IMR-90 (cell line): ENCODE measurements at regions not wholly inside any gene's neighbourhood (a gene's known extent, or its start where the extent isn't known, plus 50 kb on each side); places are given as distances from the start of the nearest gene placed in this dataset.

Experiments
- ATAC-seq: fragments of 200-7000 bp; cut with Tn5 transposase; 2 replicates; pipeline ENCODE4 v1.9.1; 2020; ENCODE audit warnings: low read depth, mild to moderate bottlenecking, moderate library complexity
- BruUV-seq: library from RNA; stranded (reverse); fragments of 400-500 nt; replicated peaks from 2 replicates; lab custom pipeline; 2021; lab: Mats Ljungman, UMichigan
- CTCF ChIA-PET: fragments of 300-600 bp; formaldehyde crosslinking; extraction: SDS; loops from one replicate; lab custom pipeline; 2021; ENCODE audit warnings: antibody characterized with exemption; lab: Yijun Ruan, JAX
- POLR2A ChIA-PET: fragments of 300-600 bp; sonication (Branson Sonifier 250); formaldehyde crosslinking; loops from one replicate; lab custom pipeline; 2022; ENCODE audit warnings: antibody characterized with exemption; ENCODE audit not compliant: unreplicated experiment; lab: Charles Lee
- DNase-seq: peaks from one replicate; pipeline ENCODE4 v3.0.0; 2013
- H2AFZ ChIP-seq: replicated peaks from 2 replicates; pipeline ENCODE3; 2013; ENCODE audit warnings: low read length, mild to moderate bottlenecking; ENCODE audit not compliant: poor library complexity
- H2AK5ac ChIP-seq: 2 replicates; pipeline ENCODE4 v1.6.1; 2013; ENCODE audit warnings: low read depth, low read length, inconsistent platforms
- H2AK9ac ChIP-seq: replicated peaks from 2 replicates; pipeline ENCODE3; 2013; ENCODE audit warnings: mild to moderate bottlenecking, low read depth, low read length, moderate library complexity; ENCODE audit not compliant: poor library complexity
- H2BK120ac ChIP-seq: 2 replicates; pipeline ENCODE4 v1.6.1; 2013; ENCODE audit warnings: low read depth, low read length, inconsistent platforms
- H2BK15ac ChIP-seq: 3 replicates; pipeline ENCODE4 v1.6.1; 2013; ENCODE audit warnings: low read depth, low read length, inconsistent platforms
- H2BK20ac ChIP-seq: 2 replicates; pipeline ENCODE4 v1.6.1; 2013; ENCODE audit warnings: low read depth, mild to moderate bottlenecking, inconsistent platforms, low read length, moderate library complexity
- H2BK5ac ChIP-seq: 2 replicates; pipeline ENCODE4 v1.6.1; 2013; ENCODE audit warnings: mild to moderate bottlenecking, low read depth, low read length, inconsistent platforms; ENCODE audit not compliant: poor library complexity, severe bottlenecking
- H3K14ac ChIP-seq: replicated peaks from 2 replicates; pipeline ENCODE4 v1.6.1; 2013; ENCODE audit warnings: low read depth, low read length, inconsistent platforms
- H3K18ac ChIP-seq: 2 replicates; pipeline ENCODE4 v1.6.1; 2013; ENCODE audit warnings: low read depth, low read length, control low read depth
- H3K23ac ChIP-seq: 2 replicates; pipeline ENCODE4 v1.6.1; 2013; ENCODE audit warnings: low read depth, low read length, inconsistent platforms
- H3K27ac ChIP-seq: 2 replicates; pipeline ENCODE4 v1.5.1; 2013; ENCODE audit warnings: mild to moderate bottlenecking, control low read depth, low read length; ENCODE audit not compliant: insufficient read depth
- H3K27me3 ChIP-seq: 2 replicates; pipeline ENCODE4 v1.6.1; 2013; ENCODE audit warnings: low read length; ENCODE audit not compliant: control insufficient read depth, insufficient read depth
- H3K36me3 ChIP-seq: 2 replicates; pipeline ENCODE4 v1.6.1; 2013; ENCODE audit warnings: low read length, mixed read lengths; ENCODE audit not compliant: control insufficient read depth, insufficient read depth
- H3K4ac ChIP-seq: 2 replicates; pipeline ENCODE4 v1.6.1; 2013; ENCODE audit warnings: low read depth, low read length, inconsistent platforms
- H3K4me1 ChIP-seq: 2 replicates; pipeline ENCODE4 v1.6.1; 2013; ENCODE audit warnings: low read length, mixed read lengths; ENCODE audit not compliant: control insufficient read depth, insufficient read depth
- H3K4me2 ChIP-seq: 2 replicates; pipeline ENCODE4 v1.6.1; 2013; ENCODE audit warnings: low read depth, mild to moderate bottlenecking, control low read depth, low read length, moderate library complexity
- H3K4me3 ChIP-seq: 2 replicates; pipeline ENCODE4 v1.5.1; 2013; ENCODE audit warnings: low read depth, mild to moderate bottlenecking, control low read depth, low read length, moderate library complexity; ENCODE audit not compliant: insufficient read depth
- H3K56ac ChIP-seq: 2 replicates; pipeline ENCODE4 v1.6.1; 2013; ENCODE audit warnings: low read length, inconsistent platforms; ENCODE audit not compliant: insufficient read depth; ENCODE audit errors: extremely low read depth
- H3K79me1 ChIP-seq, 2 experiments: 2 replicates each; pipeline ENCODE4 v1.6.1; 2013; ENCODE audit warnings: low read length in 2 of 2, inconsistent platforms in 1 of 2, low read depth in 1 of 2
- H3K9ac ChIP-seq: 2 replicates; pipeline ENCODE4 v1.6.1; 2013; ENCODE audit warnings: low read depth, low read length, control low read depth
- H3K9me1 ChIP-seq: 2 replicates; pipeline ENCODE4 v1.6.1; 2013; ENCODE audit warnings: low read length, inconsistent platforms; ENCODE audit not compliant: insufficient read depth
- H3K9me3 ChIP-seq: 2 replicates; pipeline ENCODE4 v1.6.1; 2013; ENCODE audit warnings: low read length; ENCODE audit not compliant: control insufficient read depth, insufficient read depth
- H4K20me1 ChIP-seq: 2 replicates; pipeline ENCODE4 v1.6.1; 2013; ENCODE audit warnings: low read length, inconsistent platforms; ENCODE audit not compliant: insufficient read depth
- H4K5ac ChIP-seq: 2 replicates; pipeline ENCODE4 v1.6.1; 2013; ENCODE audit warnings: mild to moderate bottlenecking, low read depth, low read length, control low read depth
- H4K8ac ChIP-seq, 2 experiments: 2 replicates each; pipeline ENCODE4 v1.6.1; 2013; ENCODE audit warnings: low read depth in 2 of 2, low read length in 2 of 2, control low read depth in 1 of 2, inconsistent platforms in 1 of 2
- H4K91ac ChIP-seq: 2 replicates; pipeline ENCODE4 v1.6.1; 2013; ENCODE audit warnings: low read depth, low read length, inconsistent platforms; ENCODE audit not compliant: insufficient read depth
- ELK1 ChIP-seq: fragments of 150-350 bp; IDR thresholded peaks from 2 replicates; pipeline ENCODE4 v1.6.1; 2016; ENCODE audit warnings: low read depth, mild to moderate bottlenecking, low read length, moderate library complexity, borderline replicate concordance
- RFX5 ChIP-seq: IDR thresholded peaks from 2 replicates; pipeline ENCODE4 v1.8.0; 2012; ENCODE audit warnings: low read depth, mild to moderate bottlenecking, low read length, moderate library complexity
- WGBS, 2 experiments: methylation state at CpG; one replicate each; pipeline versions ENCODE4 v1.1.5 to v1.1.7; 2013; ENCODE audit warnings: missing lambda C conversion rate in 2 of 2; ENCODE audit not compliant: insufficient read length in 1 of 2; ENCODE audit errors: extremely low coverage in 2 of 2; 5-methylcytosine and 5-hydroxymethylcytosine counted together
- dilution Hi-C: fragments of 300-500 bp; cut with HindIII; formaldehyde crosslinking; loops from one replicate; pipeline ENCODE4 v1.14.3; 2018; ENCODE audit warnings: low sequenced_read_pairs; ENCODE audit not compliant: unreplicated experiment
- in situ Hi-C: fragments of 300-500 bp; cut with MboI; formaldehyde crosslinking; loops from 3 replicates; pipeline ENCODE4 v1.14.3; 2019; ENCODE audit warnings: low sequenced_read_pairs, inconsistent platforms, mixed read lengths
- intact Hi-C: fragments of 100-400 bp; cut with micrococcal nuclease; formaldehyde crosslinking; loops from 2 replicates; pipeline ENCODE4 v1.10.0; 2022

DNA sequence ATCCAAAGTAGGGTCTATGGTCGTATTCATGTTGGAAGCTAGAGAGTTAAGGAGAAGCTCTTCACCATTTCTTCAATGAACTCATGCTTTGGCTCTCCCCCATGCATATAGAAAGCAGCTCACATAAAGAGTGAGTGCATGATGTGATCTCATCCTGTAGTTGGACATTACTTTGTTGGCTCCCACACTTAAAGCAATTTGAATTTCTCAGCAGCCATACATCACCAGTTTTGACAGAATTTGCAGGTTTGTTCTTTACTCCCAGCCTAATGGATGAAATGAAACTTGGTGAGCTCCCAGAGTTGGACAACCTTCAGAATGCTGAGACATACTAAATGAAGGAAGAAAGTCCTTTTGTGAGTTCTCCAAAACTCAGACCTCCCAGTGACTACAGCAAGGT lies 613.5 kb downstream of the IQCM start:
- ATAC-seq, result no peak
- no peak for TF ChIP-seq ELK1
- no peak for TF ChIP-seq RFX5

More for the DNA sequence above, 613.5 kb downstream of the IQCM start:
- ChIA-PET CTCF (no interaction called here), POLR2A (no interaction called here)
- Histone ChIP-seq H3K4ac (no peak overlapping the region), H3K4me3 (no peak overlapping the region), H3K9ac (no peak overlapping the region), H2BK20ac (no peak overlapping the region), H3K56ac (no peak overlapping the region), H4K20me1 (no peaks in the 10 kb centered on the region), H3K36me3 (no peaks in the 10 kb centered on the region), H3K27me3 (no peaks in the 10 kb centered on the region), H2BK15ac (no peak overlapping the region), H2AK5ac (no peak overlapping the region), H2BK120ac (no peak overlapping the region), H2AK9ac (no peak overlapping the region), H3K4me2 (no peak overlapping the region), H2AFZ (no peak overlapping the region), H4K8ac (no peak overlapping the region), H3K23ac (no peak overlapping the region), H4K5ac (no peak overlapping the region), H3K4me1 (peaks cover 5% of the 10 kb centered on the region; the same call in 1 of the 2 replicates), H3K9me1 (no peaks in the 10 kb centered on the region; the same call in 1 of the 2 replicates), H3K79me1 (no peaks in the 10 kb centered on the region), H4K91ac (no peak overlapping the region), H2BK5ac (no peak overlapping the region), H3K14ac (no peak overlapping the region), H3K9me3 (no peaks in the 10 kb centered on the region), H3K18ac (no peak overlapping the region), H3K27ac (no peak overlapping the region)
- in situ Hi-C loops (no loop called here), intact Hi-C loops (no loop called here), dilution Hi-C loops (no loop called here)
- no TSS peak for BruUV-seq
- no peak for DNase-seq
- no CpG with 5 or more reads among the region's 1 CpG for WGBS, 2 experiments
